ENCODE measurements at regions not wholly inside any gene's neighbourhood (a gene's known extent, or its start where the extent isn't known, plus 50 kb on each side); places are given as distances from the start of the nearest gene placed in this dataset.
"Not testable (repeated sequence)": the region's sequence is repeated elsewhere in the genome, so short reads cannot be mapped to it uniquely, and the experiment has no call there.

GRCh38 chr18:1785980-1786379 lies 785.3 kb downstream of the METTL4 start:
- TF ChIP-seq CTCF (IDR thresholded peaks at IDR 0.05; ENCODE audit: low read depth, low read length); EZH2phosphoT487 (IDR thresholded peaks at IDR 0.05; ENCODE audit: low read depth): not testable (repeated sequence)

All from OCI-LY3 (cell line).